GM18505 (cell line): ENCODE measurements at regions not wholly inside any gene's neighbourhood (a gene's known extent, or its start where the extent isn't known, plus 50 kb on each side); places are given as distances from the start of the nearest gene placed in this dataset.

Experiments used
- ATAC-seq: cut with Tn5 transposase; IDR thresholded peaks from one replicate; pipeline ENCODE4 v1.9.1; 2021; ENCODE audit not compliant: unreplicated experiment
- POLR2A ChIP-seq: IDR thresholded peaks from 4 replicates; pipeline ENCODE4 v1.6.1; 2011; ENCODE audit warnings: borderline replicate concordance; ENCODE audit not compliant: insufficient read depth, insufficient read length; ENCODE audit errors: extremely low read depth

DNA sequence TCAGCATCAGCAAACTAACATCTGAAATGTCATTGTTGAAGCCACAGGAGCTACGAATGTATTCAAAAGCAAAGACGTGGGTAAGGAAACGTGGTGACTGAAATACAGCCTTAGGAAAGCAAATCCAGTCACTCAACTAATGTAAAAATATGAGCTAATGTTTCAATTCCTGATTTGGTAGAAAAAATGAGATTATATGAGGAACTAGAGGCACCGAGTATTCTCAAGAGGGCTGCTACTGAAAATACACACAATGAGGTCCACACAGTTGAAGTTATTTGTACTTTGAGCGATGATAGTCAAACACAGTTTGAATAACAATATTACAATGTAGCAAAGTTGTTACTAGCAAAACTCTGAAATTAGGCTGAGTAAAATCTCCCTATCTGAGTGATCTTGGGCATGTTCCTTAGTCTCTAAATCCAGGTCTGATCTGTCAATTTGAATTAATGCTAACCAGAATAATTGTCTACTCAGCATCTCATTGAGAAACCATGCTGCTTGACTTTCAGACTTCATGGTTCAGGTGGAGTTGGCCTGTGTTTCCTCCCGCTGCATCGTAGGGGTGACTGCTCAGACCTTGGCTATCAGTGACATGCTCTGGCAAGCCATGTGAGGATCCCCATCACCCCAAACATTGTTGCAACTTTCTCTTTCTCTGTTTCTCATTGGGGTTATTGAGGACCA, 467.1 kb upstream of the SOX5 start:
- no peak for ATAC-seq

DNA sequence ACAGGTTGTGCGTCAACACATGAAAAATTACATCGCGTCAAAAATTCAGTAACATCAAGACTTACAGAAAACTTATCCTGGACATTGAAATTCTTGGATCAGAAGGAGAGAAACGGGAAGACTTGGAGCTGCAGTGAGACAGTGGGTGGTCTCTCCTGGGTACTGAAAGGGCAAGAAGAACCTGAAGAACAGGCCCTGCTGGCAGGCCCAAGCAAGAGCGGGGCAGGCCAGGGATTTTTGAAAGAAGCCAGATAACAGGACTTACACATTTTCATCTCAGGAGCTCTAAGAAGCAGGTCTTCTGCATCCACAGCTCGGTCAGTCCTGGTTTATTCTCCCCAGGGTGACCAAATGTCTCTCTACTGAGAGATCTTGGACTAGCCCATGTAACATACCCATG, 466.5 kb upstream of the SOX5 start:
- ATAC-seq: no peak
- no peak for TF ChIP-seq POLR2A

More for the DNA sequence above, 467.1 kb upstream of the SOX5 start:
- no peak for TF ChIP-seq POLR2A

DNA sequence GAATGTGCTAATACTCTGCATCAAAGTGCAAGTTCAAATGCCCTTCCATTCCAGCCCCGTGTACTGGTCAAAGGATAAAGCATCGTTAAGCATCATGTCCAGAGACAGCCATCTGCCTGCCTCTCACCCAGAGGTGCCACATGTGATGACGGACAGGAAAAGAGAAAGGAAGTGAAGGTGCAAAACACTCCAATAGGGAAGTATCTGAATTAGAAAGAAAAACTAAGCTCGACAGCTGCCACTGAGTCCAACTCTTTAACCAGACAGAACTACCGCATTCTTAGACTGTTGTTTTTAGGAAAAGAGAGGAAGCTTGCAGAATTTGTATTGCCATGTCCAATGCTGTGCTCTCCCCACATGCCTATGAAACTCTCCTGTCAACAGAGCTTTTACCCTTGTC, 465.0 kb upstream of the SOX5 start:
- ATAC-seq: no peak
- no peak for TF ChIP-seq POLR2A

DNA sequence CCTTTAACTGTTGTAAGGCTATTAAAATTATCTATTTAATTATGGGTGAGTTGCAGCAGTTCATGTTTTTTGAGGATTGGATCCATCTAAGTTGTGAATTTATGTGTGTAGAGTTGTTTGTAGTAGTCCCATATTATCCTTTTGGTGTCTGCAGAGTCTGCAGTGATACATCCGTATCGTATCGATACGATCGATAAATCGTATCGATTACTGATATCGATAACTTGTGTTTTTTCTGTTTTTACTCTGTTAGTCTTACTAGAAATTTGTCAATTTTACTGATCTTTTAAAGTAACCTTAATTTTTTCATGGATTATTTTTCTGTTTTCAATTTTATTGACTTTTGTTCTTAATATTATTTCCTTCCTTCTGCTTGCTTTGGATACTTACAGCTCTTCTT, 462.5 kb upstream of the SOX5 start:
- no peak for TF ChIP-seq POLR2A
- ATAC-seq: no peak

DNA sequence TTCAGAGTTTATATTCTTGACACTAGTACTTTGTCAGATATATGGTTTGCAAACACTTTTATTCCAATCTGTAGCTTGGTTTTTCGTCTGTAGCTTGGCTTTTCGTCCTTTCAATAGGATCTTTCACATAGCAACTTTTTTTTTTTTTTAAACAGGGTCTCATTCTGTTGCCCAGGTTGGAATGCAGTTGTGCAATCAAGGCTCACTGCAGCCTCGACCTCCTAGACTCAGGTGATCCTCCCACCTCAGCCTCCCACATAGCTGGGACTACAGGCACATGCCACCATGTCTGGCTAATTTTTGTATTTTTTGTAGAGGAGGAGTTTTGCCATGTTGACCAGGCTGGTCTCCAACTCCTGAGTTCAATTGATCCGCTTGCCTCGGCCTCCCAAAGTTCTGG, 460.4 kb upstream of the SOX5 start:
- TF ChIP-seq POLR2A: no peak
- no peak for ATAC-seq

DNA sequence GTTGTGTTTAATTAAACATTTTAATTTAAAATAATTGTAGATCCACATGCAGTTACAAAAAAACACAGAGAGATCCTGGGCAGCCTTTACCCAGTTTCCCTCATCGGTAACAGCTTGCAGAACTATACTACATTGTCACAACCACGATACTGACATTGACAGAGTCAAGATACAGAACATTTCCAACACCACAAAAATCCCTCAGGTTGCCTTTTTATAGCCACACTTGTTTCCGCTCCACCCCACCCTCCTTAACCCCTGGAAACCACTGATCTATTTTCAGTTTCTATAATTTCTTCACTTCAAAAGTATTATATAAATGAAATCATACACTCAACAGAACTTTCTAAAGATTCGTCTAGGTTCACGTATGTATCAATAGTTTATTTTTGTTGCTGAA, 458.8 kb upstream of the SOX5 start:
- no peak for ATAC-seq
- no peak for TF ChIP-seq POLR2A

DNA sequence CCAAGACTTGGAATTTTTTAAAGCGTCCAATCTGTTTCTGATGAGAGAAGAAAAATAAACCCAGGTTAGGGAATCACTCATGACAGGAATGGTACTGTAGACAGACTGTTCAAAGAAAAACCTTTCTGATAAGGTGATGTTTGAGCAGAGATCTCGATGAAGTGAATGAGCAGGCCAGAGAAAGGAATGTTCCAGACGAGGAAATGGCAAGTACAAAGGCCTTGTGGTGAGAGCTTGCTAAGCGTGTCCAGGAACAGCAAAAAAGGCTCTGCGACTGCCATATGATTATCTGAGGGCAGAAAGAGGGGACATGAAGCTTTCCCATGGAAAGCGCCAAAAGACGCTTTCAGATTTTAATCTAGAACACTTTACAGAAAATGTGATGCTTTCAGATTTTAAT, 458.4 kb upstream of the SOX5 start:
- ATAC-seq: no peak
- TF ChIP-seq POLR2A: no peak

DNA sequence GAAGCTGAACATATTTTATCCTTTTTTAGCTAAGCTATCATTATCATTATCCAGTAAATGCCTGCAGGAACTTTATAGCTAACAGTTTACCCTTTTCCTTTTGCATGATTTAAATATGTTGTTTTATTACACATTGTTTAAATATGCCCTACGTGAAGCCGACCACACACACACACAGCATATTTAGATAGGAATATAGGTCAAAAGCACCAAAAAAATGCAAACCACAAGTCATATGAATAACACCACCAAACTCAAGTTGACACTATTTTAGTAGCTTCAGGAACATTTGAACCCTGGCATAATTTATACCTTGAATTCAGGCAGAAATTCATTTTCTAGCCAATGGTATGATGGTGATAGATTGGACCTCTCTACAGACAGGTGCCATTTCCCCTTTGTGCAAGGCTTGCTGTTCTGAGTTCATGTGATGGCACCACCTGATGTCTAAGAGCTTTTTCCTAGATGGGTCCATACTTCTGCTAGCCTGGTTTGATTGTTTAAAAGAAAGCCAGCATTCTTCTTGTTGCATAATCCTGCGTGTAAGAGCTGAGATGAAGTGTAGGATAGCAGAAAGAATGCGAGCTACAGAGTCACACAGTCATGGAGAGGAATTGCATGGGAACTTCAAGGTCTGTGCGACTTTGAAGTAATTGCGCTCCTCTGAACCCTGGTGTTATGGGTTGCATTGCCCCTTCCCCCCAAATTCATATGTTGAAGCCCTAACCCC, 454.8 kb upstream of the SOX5 start:
- no peak for ATAC-seq
- no peak for TF ChIP-seq POLR2A

DNA sequence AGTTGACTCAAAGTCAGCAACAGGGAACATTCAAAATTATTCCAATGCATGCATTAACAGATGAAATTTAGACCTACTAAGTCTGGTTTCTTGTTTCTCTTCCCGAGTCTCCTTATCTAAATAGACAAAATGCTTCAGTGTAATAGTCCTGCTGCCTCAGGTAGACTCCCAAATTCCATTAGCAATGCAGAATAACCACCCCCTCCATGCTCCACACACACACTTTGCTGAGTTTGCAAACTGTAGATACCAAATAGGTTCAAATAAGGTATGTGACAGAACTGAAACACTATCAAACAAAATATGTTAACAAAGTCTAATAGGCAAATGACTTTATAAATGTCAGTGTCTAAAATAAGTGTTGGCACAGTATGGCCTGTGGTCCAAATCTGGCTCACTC, 451.1 kb upstream of the SOX5 start:
- no peak for ATAC-seq
- no peak for TF ChIP-seq POLR2A

DNA sequence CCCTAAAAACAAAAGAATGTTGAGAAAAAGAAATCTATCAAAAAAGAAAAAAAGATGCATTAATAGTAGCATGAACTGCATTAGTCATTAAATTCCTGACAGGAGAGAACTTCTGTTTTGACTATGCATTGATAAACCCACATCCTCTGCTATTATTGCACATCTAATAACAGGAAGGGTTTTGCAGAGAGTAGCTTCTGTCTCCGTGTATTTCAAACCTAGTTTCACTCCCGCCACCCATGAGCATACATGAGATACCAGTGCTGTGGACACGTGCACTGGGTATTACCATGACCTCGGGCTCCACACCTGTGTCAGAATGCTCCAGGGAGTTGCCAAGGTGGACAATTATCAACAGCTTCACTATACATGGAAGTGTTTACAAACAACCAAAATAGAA, 449.1 kb upstream of the SOX5 start:
- ATAC-seq: peak; percentile 82
- no peak for TF ChIP-seq POLR2A

DNA sequence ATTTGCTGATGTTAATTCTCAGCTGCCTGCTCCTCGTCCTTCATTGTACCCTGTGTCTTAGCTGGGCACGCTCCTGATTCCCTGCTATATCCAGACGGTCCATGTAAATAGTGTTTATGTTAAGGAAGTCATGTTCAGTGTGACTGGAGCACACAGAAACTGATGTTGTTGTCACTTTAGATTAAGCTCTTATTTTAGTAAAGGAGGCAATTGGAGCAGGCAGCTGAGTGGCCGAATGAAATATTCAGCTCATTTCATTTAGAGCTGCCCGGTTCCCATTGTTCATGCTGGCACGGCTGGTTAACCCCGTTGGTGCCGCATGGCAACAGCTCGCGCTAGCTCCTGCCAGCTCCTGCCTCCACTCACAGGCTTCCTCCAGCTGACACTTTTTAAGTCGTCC, 446.8 kb upstream of the SOX5 start:
- ATAC-seq: no peak
- TF ChIP-seq POLR2A: no peak

DNA sequence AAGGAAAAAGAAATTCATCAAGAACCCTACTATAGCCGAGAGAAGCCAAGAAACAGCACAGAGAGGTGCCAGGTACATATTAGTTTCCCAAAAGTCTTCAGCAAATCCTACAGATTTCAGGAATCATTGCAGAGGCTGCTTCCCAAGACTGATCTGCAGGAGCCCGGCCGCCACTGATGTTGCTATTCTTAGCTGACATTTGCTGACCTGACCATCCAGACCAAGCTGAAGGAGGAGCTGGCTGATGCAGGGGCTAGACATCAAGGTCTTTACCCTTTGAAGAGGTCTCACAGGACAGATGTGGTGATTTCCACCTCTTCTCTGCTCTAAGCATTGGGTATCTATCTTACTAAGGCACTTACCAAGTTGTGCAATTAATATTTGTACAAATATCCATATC, 444.8 kb upstream of the SOX5 start:
- TF ChIP-seq POLR2A: no peak
- no peak for ATAC-seq

DNA sequence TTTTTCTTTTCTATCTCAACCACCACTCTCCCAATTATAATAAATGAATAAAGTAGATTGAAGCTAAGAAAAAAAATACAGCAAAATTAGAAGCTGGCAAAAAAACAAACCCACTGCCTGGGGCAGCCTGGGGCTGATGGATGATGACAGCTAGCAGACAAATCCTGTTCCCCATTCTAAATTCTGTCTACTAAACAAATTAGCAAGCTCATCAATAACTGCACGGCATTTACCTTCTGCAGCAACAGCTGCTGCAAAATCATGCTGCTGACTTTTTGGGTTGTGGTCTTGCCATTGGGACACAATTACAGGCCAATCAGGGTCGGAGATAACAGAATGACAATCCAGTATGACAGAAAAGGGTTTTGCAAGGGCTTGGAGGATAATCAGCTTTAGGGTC, 443.6 kb upstream of the SOX5 start:
- TF ChIP-seq POLR2A: no peak
- no peak for ATAC-seq

DNA sequence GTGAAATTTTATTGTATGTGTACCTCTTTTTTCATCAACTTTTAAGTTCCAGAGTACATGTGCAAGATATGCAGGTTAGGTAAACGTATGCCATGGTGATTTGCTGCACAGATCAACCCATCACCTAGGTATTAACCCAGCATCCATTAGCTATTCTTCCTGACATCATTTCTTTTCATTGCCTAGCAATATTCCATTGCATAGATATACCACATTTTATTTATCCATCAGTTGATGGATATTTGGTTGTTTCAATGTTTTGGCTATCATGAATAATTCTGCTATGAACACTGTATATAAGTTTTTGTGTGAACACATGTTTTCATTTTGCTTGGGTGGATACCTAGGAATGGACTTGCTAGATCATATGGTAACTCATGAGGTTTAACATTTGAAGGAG, 439.9 kb upstream of the SOX5 start:
- no peak for TF ChIP-seq POLR2A
- no peak for ATAC-seq
